ENCODE measurements at regions not wholly inside any gene's neighbourhood (a gene's known extent, or its start where the extent isn't known, plus 50 kb on each side); places are given as distances from the start of the nearest gene placed in this dataset.

- TF ChIP-seq POLR2AphosphoS5 (IDR thresholded peaks at IDR 0.05) (no peak), EP300 (IDR thresholded peaks at IDR 0.05) (no peak), POLR2A (IDR thresholded peaks at IDR 0.05; ENCODE audit: low read depth) (no peak), CTCF (IDR thresholded peaks at IDR 0.05) (no peak)
- Histone ChIP-seq H3K27me3 (no peaks in the 10 kb centered on the region), H3K9me3 (no peaks in the 10 kb centered on the region), H3K4me1 (no peaks in the 10 kb centered on the region), H3K27ac (replicated peaks in 1 of 4) (no peak overlapping the region), H3K36me3 (no peaks in the 10 kb centered on the region), H3K4me3 (no peak overlapping the region)
- intact Hi-C loops (cut with DNase I), result no loop called here
- 36% methylated on average over 2 of the region's 2 CpGs for WGBS
- DNase-seq (ENCODE audit: extremely low spot score), result no peak
Observed at GRCh38 chr4:189504220-189504619, 436.5 kb upstream of the FRG1 start.

DNA sequence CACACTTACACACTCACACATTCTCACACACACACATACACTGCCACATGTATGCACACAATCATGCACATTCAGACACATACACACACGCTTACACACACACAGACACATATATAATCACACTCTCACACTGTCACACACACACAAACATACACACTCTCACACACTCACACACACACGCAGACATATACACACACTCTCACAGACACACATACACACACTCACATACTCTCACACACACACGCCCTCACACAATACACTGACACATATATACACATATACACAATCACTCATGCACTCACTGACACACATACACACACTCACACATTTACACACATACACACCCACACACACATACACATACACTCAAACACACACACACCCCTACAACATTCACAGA lies 435.3 kb upstream of the FRG1 start:
- no peak overlapping the region for H3K4me3 ChIP-seq
- no peaks in the 10 kb centered on the region for H3K27me3 ChIP-seq
- H3K27ac ChIP-seq (replicated peaks in 1 of 4), result no peak overlapping the region
- no peak for DNase-seq (ENCODE audit: extremely low spot score)
- WGBS, result 87% methylated on average over 3 of the region's 3 CpGs
- intact Hi-C loops (cut with DNase I), result no loop called here
- H3K9me3 ChIP-seq, result no peaks in the 10 kb centered on the region
- TF ChIP-seq POLR2AphosphoS5 (IDR thresholded peaks at IDR 0.05), result no peak
- TF ChIP-seq CTCF (IDR thresholded peaks at IDR 0.05), result no peak
- no peak for TF ChIP-seq POLR2A (IDR thresholded peaks at IDR 0.05; ENCODE audit: low read depth)
- TF ChIP-seq EP300 (IDR thresholded peaks at IDR 0.05), result no peak
- H3K36me3 ChIP-seq, result no peaks in the 10 kb centered on the region
- H3K4me1 ChIP-seq, result no peaks in the 10 kb centered on the region

DNA sequence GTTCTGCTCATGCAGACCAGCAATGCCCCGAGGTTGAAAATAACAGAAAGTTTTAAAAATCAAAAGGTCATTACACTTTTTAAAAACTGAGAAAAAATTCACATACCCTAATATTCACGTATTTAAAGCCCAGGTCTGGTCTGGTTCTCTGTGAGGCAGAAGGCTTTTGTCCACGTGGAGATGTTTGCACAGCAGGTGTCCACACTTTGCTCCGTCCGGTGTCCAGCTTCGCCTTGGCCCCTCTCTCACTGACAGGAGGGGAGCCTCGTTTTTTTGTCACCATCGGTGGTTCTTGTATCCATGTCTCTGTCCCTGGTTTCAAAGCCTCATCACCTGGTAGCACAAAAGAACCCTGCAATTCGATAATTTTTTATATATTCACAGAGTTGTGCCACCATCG lies 434.6 kb upstream of the FRG1 start:
- Histone ChIP-seq H3K27ac (replicated peaks in 1 of 4) (no peak overlapping the region), H3K27me3 (no peaks in the 10 kb centered on the region), H3K36me3 (no peaks in the 10 kb centered on the region), H3K9me3 (no peaks in the 10 kb centered on the region), H3K4me1 (no peaks in the 10 kb centered on the region), H3K4me3 (no peak overlapping the region)
- no peak for TF ChIP-seq EP300 (IDR thresholded peaks at IDR 0.05)
- TF ChIP-seq POLR2A (IDR thresholded peaks at IDR 0.05; ENCODE audit: low read depth), result no peak
- no peak for TF ChIP-seq CTCF (IDR thresholded peaks at IDR 0.05)
- no peak for TF ChIP-seq POLR2AphosphoS5 (IDR thresholded peaks at IDR 0.05)
- 67% methylated on average over 10 of the region's 10 CpGs for WGBS
- intact Hi-C loops (cut with DNase I), result no loop called here
- no peak for DNase-seq (ENCODE audit: extremely low spot score)

DNA sequence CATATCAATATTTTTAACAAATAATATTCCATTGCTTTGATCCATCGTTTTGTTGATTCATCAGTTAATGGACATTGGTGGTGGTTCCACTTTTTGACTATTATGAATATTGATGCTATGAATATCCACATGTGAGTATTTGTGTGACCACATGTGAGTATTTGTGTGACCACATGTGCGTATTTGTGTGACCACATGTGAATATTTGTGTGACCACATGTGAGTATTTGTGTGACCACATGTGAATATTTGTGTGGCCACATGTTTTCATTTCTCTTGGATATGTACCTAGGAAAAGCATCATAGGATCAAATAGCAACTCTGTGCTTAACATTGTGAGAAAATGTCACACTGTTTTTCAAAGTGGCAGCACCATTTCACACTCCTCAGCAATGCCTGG lies 433.6 kb upstream of the FRG1 start:
- intact Hi-C loops (cut with DNase I), result no loop called here
- WGBS, result 89% methylated on average over 2 of the region's 2 CpGs

More for the DNA sequence above, 433.6 kb upstream of the FRG1 start:
- no peak overlapping the region for H3K27ac ChIP-seq (replicated peaks in 1 of 4)
- no peaks in the 10 kb centered on the region for H3K36me3 ChIP-seq
- H3K4me3 ChIP-seq, result no peak overlapping the region
- TF ChIP-seq POLR2A (IDR thresholded peaks at IDR 0.05; ENCODE audit: low read depth) (no peak), POLR2AphosphoS5 (IDR thresholded peaks at IDR 0.05) (no peak), EP300 (IDR thresholded peaks at IDR 0.05) (no peak), CTCF (IDR thresholded peaks at IDR 0.05) (no peak)
- H3K27me3 ChIP-seq, result no peaks in the 10 kb centered on the region
- H3K4me1 ChIP-seq, result no peaks in the 10 kb centered on the region
- no peaks in the 10 kb centered on the region for H3K9me3 ChIP-seq
- no peak for DNase-seq (ENCODE audit: extremely low spot score)
